Small intestine (tissue), 7 donors: ENCODE measurements at regions not wholly inside any gene's neighbourhood (a gene's known extent, or its start where the extent isn't known, plus 50 kb on each side); places are given as distances from the start of the nearest gene placed in this dataset.

Experiments
- DNase-seq, 2 donors: peaks; one replicate each; pipeline versions ENCODE4 v3.0.0 to v3.0.0-alpha.2; 2013
- FAIRE-seq: peaks from 2 replicates; lab custom pipeline; 2012; peaks lifted over from hg19 to GRCh38; lab: Jason Lieb, UNC
- H3K27ac ChIP-seq, 3 donors: one replicate each; pipeline ENCODE4 v1.5.1; 2013; ENCODE audit warnings: low read length in 2 of 3, mild to moderate bottlenecking in 2 of 3, control low read depth in 1 of 3, inconsistent platforms in 1 of 3, low read depth in 1 of 3, moderate library complexity in 1 of 3
- H3K27me3 ChIP-seq, 3 donors: one replicate each; pipeline ENCODE4 v1.6.1; 2013; ENCODE audit warnings: low read length in 3 of 3, inconsistent platforms in 1 of 3; ENCODE audit not compliant: control insufficient read depth in 3 of 3, insufficient read depth in 3 of 3
- H3K36me3 ChIP-seq, 3 donors: one replicate each; pipeline ENCODE4 v1.6.1; 2013; ENCODE audit warnings: low read length in 3 of 3, inconsistent platforms in 1 of 3, low read depth in 1 of 3, mild to moderate bottlenecking in 1 of 3, moderate library complexity in 1 of 3; ENCODE audit not compliant: control insufficient read depth in 3 of 3, insufficient read depth in 2 of 3
- H3K4me1 ChIP-seq, 3 donors: one replicate each; pipeline ENCODE4 v1.6.1; 2013; ENCODE audit warnings: low read length in 2 of 3, inconsistent platforms in 1 of 3, low read depth in 1 of 3, mild to moderate bottlenecking in 1 of 3, moderate library complexity in 1 of 3; ENCODE audit not compliant: control insufficient read depth in 3 of 3, insufficient read depth in 2 of 3
- H3K4me3 ChIP-seq, 3 donors: one replicate each; pipeline ENCODE4 v1.5.1; 2013; ENCODE audit warnings: low read length in 3 of 3, control low read depth in 1 of 3, inconsistent platforms in 1 of 3, low read depth in 1 of 3, mild to moderate bottlenecking in 1 of 3, moderate library complexity in 1 of 3
- H3K9me3 ChIP-seq, 2 donors: one replicate each; pipeline ENCODE4 v1.6.1; 2013; ENCODE audit warnings: low read depth in 1 of 2, low read length in 1 of 2; ENCODE audit not compliant: control insufficient read depth in 2 of 2, insufficient read depth in 1 of 2
- WGBS, 3 donors: extraction: QIAGEN DNeasy Blood & Tissue Kit; methylation state at CpG; one replicate each; pipeline ENCODE4 v1.1.7; 2013; 5-methylcytosine and 5-hydroxymethylcytosine counted together
- donor health status: healthy with polysubstance abuse.
- donor health status: control.
- donor health status: control.
- donor health status: Bipolar disorder and iron deficiency.
- donor health status: healthy.

GRCh38 chr6:14689639-14690038, 556.2 kb upstream of the JARID2 start:
- DNase-seq (no peak), FAIRE-seq (no peak)
- Histone ChIP-seq H3K27ac (no peak overlapping the region), H3K4me1 (no peaks in the 10 kb centered on the region), H3K36me3 (no peaks in the 10 kb centered on the region), H3K27me3 (no peaks in the 10 kb centered on the region), H3K9me3 (no peaks in the 10 kb centered on the region), H3K4me3 (no peak overlapping the region)
- 90 to 95% (median 95%) methylated on average over 6 of the region's 6 CpGs for WGBS, 3 donors

DNA sequence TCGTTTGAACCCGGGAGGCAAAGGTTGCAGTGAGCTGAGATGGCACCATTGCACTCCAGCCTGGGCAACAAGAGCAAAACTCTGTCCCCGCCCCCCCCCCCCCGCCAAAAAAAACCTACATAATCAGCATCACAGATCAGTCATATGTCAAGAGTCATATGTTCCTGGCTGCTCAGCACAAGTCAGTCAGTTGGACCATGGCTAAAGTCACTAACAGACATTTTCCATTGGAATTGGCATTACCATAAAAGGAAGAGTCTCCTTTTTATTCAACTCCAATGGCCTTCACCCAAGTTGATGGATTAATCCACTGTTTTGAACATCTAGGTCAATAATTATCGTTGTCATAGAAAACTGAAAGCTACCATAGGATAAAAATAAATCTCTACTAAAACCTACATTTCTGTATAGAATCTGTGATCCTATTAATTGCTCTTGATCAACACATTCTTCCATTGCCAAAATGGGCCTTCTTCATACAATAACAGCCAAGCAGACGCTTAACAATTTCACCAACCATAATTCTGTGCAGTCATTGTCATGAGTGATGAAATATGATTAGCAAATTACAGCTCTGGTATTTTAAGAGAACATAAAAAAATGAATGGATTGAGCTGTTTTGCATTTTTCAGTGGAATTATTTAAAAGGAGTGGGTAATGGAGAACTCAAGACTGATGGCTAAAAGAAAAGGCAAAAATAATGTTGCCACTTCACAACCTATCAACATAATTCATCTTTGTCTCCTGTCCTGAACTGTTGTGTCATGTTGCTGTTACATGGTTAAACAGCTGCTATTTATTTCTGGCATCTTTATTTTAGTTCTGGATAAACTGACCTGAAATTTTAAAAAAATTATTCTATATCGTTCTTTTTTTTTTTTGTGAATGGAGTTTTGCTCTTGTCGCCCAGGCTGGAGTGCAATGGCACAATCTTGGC, 555.5 kb upstream of the JARID2 start:
- no peak for FAIRE-seq
- no peak overlapping the region for H3K27ac ChIP-seq
- no peaks in the 10 kb centered on the region for H3K4me1 ChIP-seq
- H3K9me3 ChIP-seq, result no peaks in the 10 kb centered on the region
- DNase-seq, result no peak
- H3K27me3 ChIP-seq, result no peaks in the 10 kb centered on the region
- H3K36me3 ChIP-seq, result no peaks in the 10 kb centered on the region
- WGBS, 3 donors, result 89 to 93% (median 91%) methylated on average over 8 of the region's 8 CpGs
- H3K4me3 ChIP-seq, result no peak overlapping the region

GRCh38 chr6:14692208-14692607, 553.7 kb upstream of the JARID2 start:
- no peak for DNase-seq
- Histone ChIP-seq H3K36me3 (no peaks in the 10 kb centered on the region), H3K9me3 (no peaks in the 10 kb centered on the region), H3K27ac (no peak overlapping the region), H3K27me3 (no peaks in the 10 kb centered on the region), H3K4me1 (no peaks in the 10 kb centered on the region), H3K4me3 (no peak overlapping the region)
- whole genome bisulfite sequencing, 3 donors, result 57 to 65% (median 57%) methylated on average over 1 of the region's 1 CpG
- no peak for FAIRE-seq

DNA sequence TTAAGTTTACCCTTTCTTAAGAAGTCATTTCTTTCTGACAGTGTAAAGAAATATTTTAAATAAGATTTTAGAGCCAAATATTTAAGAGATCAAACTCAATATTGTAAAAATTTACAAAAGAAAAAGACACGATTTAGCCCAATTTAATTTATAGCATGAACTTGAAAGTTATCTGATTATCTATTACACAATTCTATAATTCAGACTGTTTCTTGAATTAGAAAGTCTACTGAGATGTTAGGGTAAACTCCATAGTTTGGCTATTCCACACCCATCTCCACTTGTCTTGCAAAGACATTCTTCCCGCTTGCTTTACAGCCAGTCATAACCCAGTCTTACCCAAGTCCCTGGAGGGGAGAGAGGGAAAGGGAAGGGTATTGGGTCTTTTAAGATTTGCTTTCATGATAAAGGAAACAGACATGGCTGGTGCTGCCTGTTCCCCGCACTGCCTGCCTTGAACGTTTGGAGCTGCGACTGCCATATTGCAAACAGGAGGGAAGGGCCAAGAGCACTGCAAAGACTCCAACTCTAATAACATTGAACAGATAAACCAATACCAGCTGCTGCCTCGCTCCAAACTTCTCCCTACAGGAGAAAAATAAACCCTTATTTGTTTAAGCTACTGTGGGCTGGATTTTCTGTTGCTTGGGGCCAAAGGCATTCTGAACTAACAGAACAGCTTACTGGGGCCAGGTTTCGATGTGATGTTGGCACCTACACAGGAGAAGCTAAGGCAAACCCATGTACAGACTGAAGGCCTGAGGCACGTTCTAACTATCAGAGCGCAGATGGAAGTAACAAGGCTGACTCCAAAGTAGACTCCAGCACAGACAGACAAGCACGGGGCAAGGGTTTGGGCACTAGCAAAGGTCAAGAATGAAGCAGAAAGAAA, 552.3 kb upstream of the JARID2 start:
- H3K36me3 ChIP-seq, result no peaks in the 10 kb centered on the region
- no peaks in the 10 kb centered on the region for H3K9me3 ChIP-seq
- no peaks in the 10 kb centered on the region for H3K27me3 ChIP-seq
- no peak overlapping the region for H3K4me3 ChIP-seq
- DNase-seq (no peak), FAIRE-seq (no peak)
- 88 to 94% (median 93%) methylated on average over 10 of the region's 10 CpGs for WGBS, 3 donors
- no peaks in the 10 kb centered on the region for H3K4me1 ChIP-seq
- H3K27ac ChIP-seq, result no peak overlapping the region

- no peak for DNase-seq
- Histone ChIP-seq H3K9me3 (no peaks in the 10 kb centered on the region), H3K4me3 (no peak overlapping the region), H3K36me3 (no peaks in the 10 kb centered on the region), H3K27ac (no peak overlapping the region), H3K4me1 (no peaks in the 10 kb centered on the region), H3K27me3 (no peaks in the 10 kb centered on the region)
- no peak for FAIRE-seq
- WGBS, 3 donors, result 88 to 91% (median 89%) methylated on average over 1 of the region's 1 CpG
Observed at GRCh38 chr6:14694308-14694707, 551.6 kb upstream of the JARID2 start.

DNA sequence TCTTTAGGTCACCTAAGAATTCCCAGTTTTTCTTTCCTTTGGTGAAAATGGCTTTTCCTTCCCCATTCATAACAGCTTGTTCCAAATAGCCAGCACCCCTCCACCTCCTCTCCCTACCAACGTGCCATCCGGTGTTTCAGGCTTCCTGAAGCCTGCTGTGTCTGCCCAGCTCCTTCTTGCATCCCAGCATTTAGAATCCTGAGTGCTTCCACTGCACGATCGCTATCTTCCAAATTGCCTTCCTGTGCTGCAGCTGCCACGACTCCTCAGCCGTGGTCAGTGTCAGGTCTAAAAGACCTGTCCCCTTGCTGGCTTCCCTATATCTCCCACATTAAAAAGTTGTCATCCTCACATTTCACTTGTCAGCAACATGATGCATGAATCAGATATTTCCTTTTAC, 550.3 kb upstream of the JARID2 start:
- DNase-seq (no peak), FAIRE-seq (no peak)
- H3K27ac ChIP-seq, result no peak overlapping the region
- no peaks in the 10 kb centered on the region for H3K4me1 ChIP-seq
- H3K36me3 ChIP-seq, result no peaks in the 10 kb centered on the region
- H3K27me3 ChIP-seq, result no peaks in the 10 kb centered on the region
- H3K4me3 ChIP-seq, result no peak overlapping the region
- H3K9me3 ChIP-seq, result peaks cover 0 to 7% of the 10 kb centered on the region in 2 donors
- WGBS, 3 donors, result 76 to 90% (median 83%) methylated on average over 6 of the region's 6 CpGs

DNA sequence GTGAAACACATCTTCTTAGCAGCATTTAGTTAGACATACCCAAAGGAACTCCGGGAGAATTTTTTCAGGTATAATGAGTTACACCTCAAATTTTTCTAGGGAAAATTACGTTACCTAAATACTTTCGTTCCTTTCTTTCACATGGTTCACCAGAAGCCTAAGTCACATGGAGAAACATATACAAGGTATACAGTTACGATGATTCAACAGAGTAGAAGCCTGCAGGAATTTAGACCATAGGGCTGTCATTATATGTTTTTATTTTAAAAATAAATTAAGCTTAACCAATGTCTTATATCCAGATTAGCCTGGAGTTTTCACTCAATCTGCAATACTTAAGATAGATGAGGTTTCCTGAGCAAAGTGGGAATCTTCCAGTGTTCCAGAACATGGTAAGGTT, 549.5 kb upstream of the JARID2 start:
- Histone ChIP-seq H3K4me3 (no peak overlapping the region), H3K27ac (no peak overlapping the region), H3K9me3 (peaks cover 0 to 7% of the 10 kb centered on the region in 2 donors), H3K4me1 (no peaks in the 10 kb centered on the region), H3K36me3 (no peaks in the 10 kb centered on the region), H3K27me3 (no peaks in the 10 kb centered on the region)
- no peak for FAIRE-seq
- 91 to 95% (median 95%) methylated on average over 4 of the region's 4 CpGs for WGBS, 3 donors
- no peak for DNase-seq

DNA sequence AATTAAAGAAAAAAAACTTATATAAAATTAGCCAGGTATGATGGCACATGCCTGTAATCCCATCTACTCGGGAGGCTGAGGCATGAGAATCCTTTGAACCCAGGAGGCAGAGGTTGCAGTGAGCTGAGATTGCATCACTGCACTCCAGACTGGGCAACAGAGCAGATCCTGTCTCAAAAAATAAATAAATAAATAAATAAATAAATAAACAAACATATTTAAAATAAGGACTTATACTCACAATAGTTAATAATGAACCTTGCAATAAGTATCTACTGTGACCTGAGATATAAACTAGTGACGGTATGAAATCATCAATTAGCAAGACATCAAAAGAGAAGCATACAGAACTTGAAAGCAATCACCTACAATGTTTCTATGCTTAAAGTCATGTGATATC, 548.4 kb upstream of the JARID2 start:
- no peak for DNase-seq
- H3K27me3 ChIP-seq, result no peaks in the 10 kb centered on the region
- 72 to 82% (median 74%) methylated on average over 2 of the region's 2 CpGs for WGBS, 3 donors
- no peak overlapping the region for H3K27ac ChIP-seq
- peaks cover 0 to 7% of the 10 kb centered on the region in 2 donors for H3K9me3 ChIP-seq
- H3K4me1 ChIP-seq, result no peaks in the 10 kb centered on the region
- no peak for FAIRE-seq
- H3K4me3 ChIP-seq, result no peak overlapping the region
- no peaks in the 10 kb centered on the region for H3K36me3 ChIP-seq
